GM06990 (cell line): ENCODE measurements at regions not wholly inside any gene's neighbourhood (a gene's known extent, or its start where the extent isn't known, plus 50 kb on each side); places are given as distances from the start of the nearest gene placed in this dataset.

Experiments
- DNase-seq: peaks from one replicate; pipeline ENCODE4 v3.0.0-alpha.2; 2011; ENCODE audit not compliant: insufficient read length; ENCODE audit errors: extremely low read depth
- H3K27me3 ChIP-seq: replicated peaks from 2 replicates; pipeline ENCODE4 v1.6.0; 2011; ENCODE audit warnings: low read length; ENCODE audit not compliant: control insufficient read depth, insufficient read depth
- H3K36me3 ChIP-seq: 2 replicates; pipeline ENCODE4 v1.5.1; 2011; ENCODE audit warnings: low read length; ENCODE audit not compliant: control insufficient read depth, insufficient read depth
- H3K4me3 ChIP-seq: replicated peaks from 2 replicates; pipeline ENCODE4 v1.5.1; 2011; ENCODE audit warnings: low read depth, mild to moderate bottlenecking, control low read depth, low read length
- TF ChIP-seq, protein P1 (sequence below): IDR thresholded peaks from 2 replicates; pipeline ENCODE4 v1.5.1; 2011; ENCODE audit warnings: low read length, control low read depth, mild to moderate bottlenecking, inconsistent platforms; ENCODE audit not compliant: insufficient read depth, poor library complexity, severe bottlenecking

DNA sequence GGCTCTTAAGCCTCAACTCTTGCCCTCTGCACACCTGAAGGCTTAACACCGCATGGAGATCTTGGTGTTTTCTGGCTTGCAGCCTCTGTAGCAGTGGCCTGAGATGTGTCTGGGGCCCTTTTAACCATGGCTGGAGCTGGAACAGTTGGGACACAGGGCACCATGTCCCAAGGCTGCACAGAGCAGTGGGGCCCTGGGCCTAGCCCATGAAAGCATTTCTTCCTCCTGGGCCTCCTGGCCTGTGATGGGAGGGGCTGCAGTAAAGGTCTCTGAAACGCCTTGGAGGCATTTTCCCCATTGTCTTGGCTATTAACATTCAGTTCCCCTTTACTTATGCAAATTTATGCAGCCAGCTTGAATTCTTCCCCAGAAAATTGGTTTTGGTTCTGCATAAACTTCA, 735.5 kb upstream of the ALCAM start:
- DNase-seq: no peak
- Histone ChIP-seq H3K4me3 (no peak overlapping the region), H3K27me3 (no peaks in the 10 kb centered on the region), H3K36me3 (no peaks in the 10 kb centered on the region)
- TF ChIP-seq, protein P1, sequence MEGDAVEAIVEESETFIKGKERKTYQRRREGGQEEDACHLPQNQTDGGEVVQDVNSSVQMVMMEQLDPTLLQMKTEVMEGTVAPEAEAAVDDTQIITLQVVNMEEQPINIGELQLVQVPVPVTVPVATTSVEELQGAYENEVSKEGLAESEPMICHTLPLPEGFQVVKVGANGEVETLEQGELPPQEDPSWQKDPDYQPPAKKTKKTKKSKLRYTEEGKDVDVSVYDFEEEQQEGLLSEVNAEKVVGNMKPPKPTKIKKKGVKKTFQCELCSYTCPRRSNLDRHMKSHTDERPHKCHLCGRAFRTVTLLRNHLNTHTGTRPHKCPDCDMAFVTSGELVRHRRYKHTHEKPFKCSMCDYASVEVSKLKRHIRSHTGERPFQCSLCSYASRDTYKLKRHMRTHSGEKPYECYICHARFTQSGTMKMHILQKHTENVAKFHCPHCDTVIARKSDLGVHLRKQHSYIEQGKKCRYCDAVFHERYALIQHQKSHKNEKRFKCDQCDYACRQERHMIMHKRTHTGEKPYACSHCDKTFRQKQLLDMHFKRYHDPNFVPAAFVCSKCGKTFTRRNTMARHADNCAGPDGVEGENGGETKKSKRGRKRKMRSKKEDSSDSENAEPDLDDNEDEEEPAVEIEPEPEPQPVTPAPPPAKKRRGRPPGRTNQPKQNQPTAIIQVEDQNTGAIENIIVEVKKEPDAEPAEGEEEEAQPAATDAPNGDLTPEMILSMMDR: no peak

DNA sequence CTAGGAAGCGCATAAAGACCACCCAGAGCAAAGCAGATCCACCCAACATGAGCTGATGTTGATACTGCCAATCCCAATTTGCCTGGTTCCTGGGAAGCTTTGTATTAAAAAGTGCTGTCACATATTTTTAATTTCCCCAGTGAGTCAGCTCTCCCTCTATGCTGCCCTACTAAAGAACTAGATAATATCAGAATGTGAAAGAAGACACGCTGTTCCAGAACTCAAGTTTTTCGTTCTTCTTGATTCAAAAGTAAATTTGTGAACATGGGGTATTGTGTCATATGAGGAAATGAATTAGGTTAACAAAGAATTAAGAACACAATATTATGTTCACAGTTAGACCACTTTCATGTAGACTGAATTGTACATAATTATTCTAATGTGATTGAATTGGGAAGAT, 734.2 kb upstream of the ALCAM start:
- DNase-seq: no peak
- H3K27me3 ChIP-seq: no peaks in the 10 kb centered on the region
- no peak overlapping the region for H3K4me3 ChIP-seq
- TF ChIP-seq, protein P1: no peak
- no peaks in the 10 kb centered on the region for H3K36me3 ChIP-seq

DNA sequence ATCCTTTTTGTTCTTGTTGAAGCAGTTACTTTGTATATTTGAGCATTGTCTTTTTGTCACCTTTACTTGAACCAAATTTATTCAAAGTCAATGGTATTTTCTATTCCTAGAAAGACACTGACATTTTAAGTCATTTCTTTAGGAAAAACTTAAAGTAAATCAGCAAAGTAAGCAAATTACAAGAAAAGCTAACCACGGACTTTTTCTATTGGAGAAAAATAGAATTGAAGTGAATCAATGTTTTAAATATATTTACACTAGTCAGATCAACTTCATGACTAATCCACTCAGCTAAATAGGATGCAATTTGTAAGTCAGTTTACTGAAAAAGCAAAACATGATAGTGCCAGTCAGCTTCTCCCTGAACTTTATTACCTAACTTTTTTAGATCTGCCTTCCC, 733.8 kb upstream of the ALCAM start:
- TF ChIP-seq, protein P1: no peak
- H3K36me3 ChIP-seq: no peaks in the 10 kb centered on the region
- H3K4me3 ChIP-seq: no peak overlapping the region
- H3K27me3 ChIP-seq: no peaks in the 10 kb centered on the region
- DNase-seq: no peak

DNA sequence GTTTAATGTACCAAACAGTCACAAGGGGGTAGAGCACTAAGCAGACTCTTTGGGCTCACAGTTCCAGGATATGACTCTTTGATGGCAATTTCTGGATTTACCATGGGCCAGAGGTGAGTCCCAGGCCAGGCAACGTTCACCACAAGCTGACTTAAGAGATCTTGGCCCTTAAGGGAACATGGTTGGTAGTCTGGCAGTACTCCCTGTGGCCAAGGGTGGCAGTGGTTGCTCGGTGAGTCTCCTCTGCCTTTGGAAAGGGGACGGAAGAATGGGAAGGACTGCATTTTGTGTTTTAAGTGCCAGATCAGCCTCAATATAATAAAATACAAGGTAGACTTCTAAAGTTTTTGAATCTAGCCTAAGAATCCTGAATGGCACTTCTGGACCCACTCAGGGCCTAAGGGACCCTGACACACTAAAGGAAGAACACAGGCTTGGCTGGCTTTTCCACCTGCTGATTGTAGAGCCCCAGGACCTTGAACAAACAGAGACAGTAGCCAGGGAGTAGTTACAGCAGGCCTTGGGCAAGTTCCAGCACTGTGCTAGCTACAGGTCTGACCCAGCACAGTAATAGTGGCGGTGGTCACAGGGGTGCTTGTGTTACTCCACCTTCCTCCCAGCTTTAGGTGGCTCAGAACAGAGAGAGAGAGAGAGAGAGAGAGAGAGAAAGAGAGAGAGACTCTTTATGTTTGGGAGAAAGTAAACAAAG, 730.7 kb upstream of the ALCAM start:
- H3K36me3 ChIP-seq: no peaks in the 10 kb centered on the region
- no peaks in the 10 kb centered on the region for H3K27me3 ChIP-seq
- no peak overlapping the region for H3K4me3 ChIP-seq
- TF ChIP-seq, protein P1: no peak
- no peak for DNase-seq

DNA sequence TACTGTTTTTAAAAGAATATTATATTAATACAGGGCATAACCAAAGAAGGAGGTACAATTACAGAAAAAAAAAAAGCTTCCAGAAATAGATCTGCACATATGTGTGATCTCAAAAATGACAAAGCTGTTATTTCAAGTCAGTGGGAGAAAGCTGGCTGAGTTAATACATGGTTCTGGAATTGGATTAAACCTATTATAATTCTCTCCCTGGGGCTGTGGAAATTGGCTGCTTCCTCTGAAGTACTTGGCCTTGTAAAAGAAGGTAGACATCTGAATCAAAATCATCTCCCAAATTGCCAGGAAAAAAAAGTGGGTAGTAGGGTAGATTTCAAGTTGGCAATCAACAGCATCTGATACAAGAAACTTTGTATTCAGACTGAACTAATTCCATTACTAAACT, 723.9 kb upstream of the ALCAM start:
- TF ChIP-seq, protein P1: no peak
- H3K27me3 ChIP-seq: no peaks in the 10 kb centered on the region
- H3K4me3 ChIP-seq: no peak overlapping the region
- no peaks in the 10 kb centered on the region for H3K36me3 ChIP-seq
- no peak for DNase-seq

DNA sequence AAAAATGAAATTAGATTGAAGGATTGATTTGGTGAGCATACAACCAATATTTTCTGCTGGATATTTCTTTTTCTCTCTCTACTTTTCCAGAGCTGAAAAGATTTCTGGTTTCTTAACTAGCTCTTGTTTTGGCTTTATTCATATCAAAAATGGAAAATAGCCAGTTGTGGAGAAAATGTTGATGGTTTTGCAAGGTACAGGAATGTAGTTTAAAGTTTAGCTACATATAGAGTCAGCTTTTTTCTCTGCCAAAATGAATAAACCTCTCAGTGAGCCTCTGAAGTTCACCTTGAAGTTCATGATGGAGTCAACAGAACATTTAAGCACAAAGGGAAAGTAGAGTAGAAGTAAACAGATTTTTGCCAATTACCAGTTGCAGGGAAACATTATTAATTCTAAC, 720.5 kb upstream of the ALCAM start:
- DNase-seq: no peak
- Histone ChIP-seq H3K4me3 (no peak overlapping the region), H3K36me3 (no peaks in the 10 kb centered on the region), H3K27me3 (no peaks in the 10 kb centered on the region)
- TF ChIP-seq, protein P1: no peak
